A549 (cell line): ENCODE measurements at regions not wholly inside any gene's neighbourhood (a gene's known extent, or its start where the extent isn't known, plus 50 kb on each side); places are given as distances from the start of the nearest gene placed in this dataset.

Experiments used
- ATAC-seq, 2 experiments: fragments of 200-7000 bp in 1 of 2; fragments of >200 bp in 1 of 2; cut with Nextera tagmentation in 1 of 2; cut with Tn5 transposase in 1 of 2; 3 replicates each; pipeline versions ENCODE4 v1.8.0 to v1.9.1; 2018 to 2020; ENCODE audit warnings: mild to moderate bottlenecking in 1 of 2, moderate library complexity in 1 of 2
- CTCF ChIA-PET: fragments of 300-600 bp; sonication (Branson Sonifier 250); formaldehyde crosslinking; extraction: SDS; loops from one replicate; lab custom pipeline; 2021; ENCODE audit warnings: antibody characterized with exemption, inconsistent platforms; lab: Yijun Ruan, JAX
- POLR2A ChIA-PET: fragments of 350-600 bp; formaldehyde crosslinking; extraction: SDS; loops from one replicate; lab custom pipeline; 2021; ENCODE audit warnings: antibody characterized with exemption, inconsistent platforms; lab: Yijun Ruan, JAX
- DNase-seq, 2 experiments: peaks; one replicate each; pipeline versions ENCODE4 v3.0.0 to v3.0.0-alpha.2; 2011 to 2016; ENCODE audit warnings: low read depth in 1 of 2, low spot score in 1 of 2
- FAIRE-seq: peaks from 2 replicates; lab custom pipeline; 2011; peaks lifted over from hg19 to GRCh38; lab: Jason Lieb, UNC
- H3K27ac ChIP-seq, 2 experiments: fragments of >200 bp; sonication (Bioruptor Twin); formaldehyde crosslinking; 3 replicates each; pipeline ENCODE4 v1.5.1; 2016 to 2017
- H3K4me1 ChIP-seq: fragments of >200 bp; sonication (Bioruptor Twin); formaldehyde crosslinking; 3 replicates; pipeline ENCODE4 v1.6.1; 2016
- H3K4me2 ChIP-seq: fragments of >200 bp; sonication (Bioruptor Twin); formaldehyde crosslinking; 3 replicates; pipeline ENCODE4 v1.6.1; 2016
- H3K4me3 ChIP-seq: fragments of >200 bp; sonication (Bioruptor Twin); formaldehyde crosslinking; 3 replicates; pipeline ENCODE4 v1.5.1; 2016
- H3K9me3 ChIP-seq: fragments of >200 bp; sonication (Bioruptor Twin); formaldehyde crosslinking; 3 replicates; pipeline ENCODE4 v1.6.1; 2016
- ATOH8 ChIP-seq: fragments of 250-450 bp; sonication (Bioruptor Pico); IDR thresholded peaks from 2 replicates; pipeline ENCODE4 v1.5.0; 2020; ENCODE audit warnings: low read depth, mild to moderate bottlenecking, moderate library complexity
- CBX8 ChIP-seq: fragments of 200-600 bp; sonication (generic); IDR thresholded peaks from 2 replicates; pipeline ENCODE4 v1.6.1; 2016
- CHD4 ChIP-seq: fragments of 200-600 bp; sonication (generic); IDR thresholded peaks from 2 replicates; pipeline ENCODE4 v1.6.1; 2016; ENCODE audit warnings: antibody characterized with exemption, mild to moderate bottlenecking, borderline replicate concordance
- EHMT2 ChIP-seq: fragments of 200-600 bp; sonication (generic); IDR thresholded peaks from 2 replicates; pipeline ENCODE4 v1.6.1; 2016; ENCODE audit warnings: antibody characterized with exemption, low read depth, mild to moderate bottlenecking, moderate library complexity
- FOSB ChIP-seq: fragments of 250-450 bp; sonication (Bioruptor Pico); IDR thresholded peaks from 2 replicates; pipeline ENCODE4 v1.5.0; 2020; ENCODE audit warnings: mild to moderate bottlenecking, moderate library complexity
- FOXS1 ChIP-seq: fragments of 250-450 bp; sonication (Bioruptor Pico); IDR thresholded peaks from 2 replicates; pipeline ENCODE4 v1.5.0; 2020; ENCODE audit warnings: mild to moderate bottlenecking, moderate library complexity
- HES2 ChIP-seq: fragments of >200 bp; sonication (Bioruptor Twin); formaldehyde crosslinking; IDR thresholded peaks from 2 replicates; pipeline ENCODE4 v1.6.1; 2016
- HMGXB4 ChIP-seq: fragments of 250-450 bp; sonication (Bioruptor Pico); IDR thresholded peaks from 2 replicates; pipeline ENCODE4 v1.5.0; 2021; ENCODE audit warnings: mild to moderate bottlenecking, moderate library complexity, borderline replicate concordance
- HOXA7 ChIP-seq: fragments of 250-450 bp; sonication (Bioruptor Pico); IDR thresholded peaks from 2 replicates; pipeline ENCODE4 v1.5.0; 2020; ENCODE audit warnings: mild to moderate bottlenecking, moderate library complexity
- HOXB13 ChIP-seq: fragments of 250-450 bp; sonication (Bioruptor Pico); IDR thresholded peaks from 2 replicates; pipeline ENCODE4 v1.5.0; 2020; ENCODE audit warnings: low read depth, mild to moderate bottlenecking, moderate library complexity
- JUN ChIP-seq, 2 experiments: fragments of >200 bp; sonication (Bioruptor Twin); formaldehyde crosslinking; IDR thresholded peaks; 2 replicates in 1 of 2; 3 replicates in 1 of 2; pipeline ENCODE4 v1.6.1; 2016 to 2017
- KDM5A ChIP-seq: fragments of 200-600 bp; sonication (generic); IDR thresholded peaks from 2 replicates; pipeline ENCODE4 v1.6.1; 2016; ENCODE audit warnings: antibody characterized with exemption, mild to moderate bottlenecking
- NPAS2 ChIP-seq: fragments of 250-450 bp; sonication (Bioruptor Pico); IDR thresholded peaks from 2 replicates; pipeline ENCODE4 v1.8.0; 2022; ENCODE audit warnings: mild to moderate bottlenecking, moderate library complexity, borderline replicate concordance
- TFCP2L1 ChIP-seq: fragments of 250-450 bp; sonication (Bioruptor Pico); IDR thresholded peaks from 2 replicates; pipeline ENCODE4 v1.5.0; 2021; ENCODE audit warnings: mild to moderate bottlenecking
- TP53 ChIP-seq: fragments of 250-450 bp; sonication (Bioruptor Pico); IDR thresholded peaks from 2 replicates; pipeline ENCODE4 v1.5.0; 2021; ENCODE audit warnings: mild to moderate bottlenecking, moderate library complexity
- ZC3H11A ChIP-seq: fragments of 450-650 bp; IDR thresholded peaks from 2 replicates; pipeline ENCODE4 v1.6.1; 2014; ENCODE audit warnings: antibody characterized with exemption, mild to moderate bottlenecking
- ZNF302 ChIP-seq: fragments of 250-450 bp; sonication (Bioruptor Pico); IDR thresholded peaks from 2 replicates; pipeline ENCODE4 v1.9.0; 2021; ENCODE audit warnings: inconsistent platforms, mild to moderate bottlenecking, moderate library complexity
- WGBS: methylation state at CpG from one replicate; pipeline ENCODE4 v1.1.6; 2017; ENCODE audit errors: missing lambda C conversion rate; 5-methylcytosine and 5-hydroxymethylcytosine counted together
- TF ChIP-seq, protein P1 (sequence below): fragments of >200 bp; sonication (Bioruptor Twin); formaldehyde crosslinking; IDR thresholded peaks from 3 replicates; pipeline ENCODE4 v1.5.1; 2016

DNA sequence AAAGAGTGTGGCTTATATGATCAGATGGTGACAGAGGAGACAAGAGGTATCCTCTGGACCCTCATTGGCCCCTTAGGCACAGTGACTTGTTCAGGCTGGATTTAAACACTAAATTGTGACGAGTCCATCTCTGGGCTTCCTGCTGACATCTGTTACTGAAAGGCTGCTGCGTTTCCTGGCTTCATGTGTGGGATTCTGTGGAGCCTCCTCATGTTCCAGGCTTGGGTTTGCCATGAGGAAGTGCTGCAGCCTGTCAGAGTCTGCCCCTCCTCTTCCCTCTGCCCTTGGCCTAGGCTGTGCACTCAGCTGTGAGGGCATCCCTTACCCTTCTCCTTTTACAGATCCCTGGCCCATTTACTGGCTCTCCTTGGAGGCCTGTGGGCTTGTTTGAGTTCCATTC lies 159.1 kb upstream of the TTC29 start (continued):
- TF ChIP-seq HMGXB4 (CRISPR knock-in tag): no peak
- no peak for TF ChIP-seq CBX8
- no peak for TF ChIP-seq NPAS2
- no peak for TF ChIP-seq ZC3H11A
- TF ChIP-seq TFCP2L1 (CRISPR knock-in tag): no peak
- TF ChIP-seq ZNF302: no peak

GRCh38 chr4:147108409-147108808 lies 162.7 kb upstream of the TTC29 start:
- DNase-seq: no peak
- POLR2A ChIA-PET: interaction anchor here (0.7 kb wide), 1 partner anchor 439 kb away, joined by 3 read pairs; no protein-coding TSS in a partner anchor

GRCh38 chr4:147109800-147110199 lies 164.1 kb upstream of the TTC29 start:
- no peak for TF ChIP-seq EHMT2
- no peak for TF ChIP-seq TFCP2L1 (CRISPR knock-in tag)
- TF ChIP-seq CHD4: no peak
- TF ChIP-seq ZC3H11A: no peak
- no peak for TF ChIP-seq KDM5A
- no peak for TF ChIP-seq JUN (IDR thresholded peaks at IDR 0.05)
- no peak for TF ChIP-seq CBX8
- TF ChIP-seq FOSB: no peak
- TF ChIP-seq, protein P1, sequence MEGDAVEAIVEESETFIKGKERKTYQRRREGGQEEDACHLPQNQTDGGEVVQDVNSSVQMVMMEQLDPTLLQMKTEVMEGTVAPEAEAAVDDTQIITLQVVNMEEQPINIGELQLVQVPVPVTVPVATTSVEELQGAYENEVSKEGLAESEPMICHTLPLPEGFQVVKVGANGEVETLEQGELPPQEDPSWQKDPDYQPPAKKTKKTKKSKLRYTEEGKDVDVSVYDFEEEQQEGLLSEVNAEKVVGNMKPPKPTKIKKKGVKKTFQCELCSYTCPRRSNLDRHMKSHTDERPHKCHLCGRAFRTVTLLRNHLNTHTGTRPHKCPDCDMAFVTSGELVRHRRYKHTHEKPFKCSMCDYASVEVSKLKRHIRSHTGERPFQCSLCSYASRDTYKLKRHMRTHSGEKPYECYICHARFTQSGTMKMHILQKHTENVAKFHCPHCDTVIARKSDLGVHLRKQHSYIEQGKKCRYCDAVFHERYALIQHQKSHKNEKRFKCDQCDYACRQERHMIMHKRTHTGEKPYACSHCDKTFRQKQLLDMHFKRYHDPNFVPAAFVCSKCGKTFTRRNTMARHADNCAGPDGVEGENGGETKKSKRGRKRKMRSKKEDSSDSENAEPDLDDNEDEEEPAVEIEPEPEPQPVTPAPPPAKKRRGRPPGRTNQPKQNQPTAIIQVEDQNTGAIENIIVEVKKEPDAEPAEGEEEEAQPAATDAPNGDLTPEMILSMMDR: no peak
- no peak for TF ChIP-seq HES2
- no peak for TF ChIP-seq TP53
- TF ChIP-seq HOXB13: no peak
- TF ChIP-seq HOXA7 (CRISPR knock-in tag): no peak
- no peak for TF ChIP-seq ATOH8 (CRISPR knock-in tag)
- TF ChIP-seq, all 56 proteins: peak for 0
- FAIRE-seq: no peak
- POLR2A ChIA-PET: no interaction called here
- Histone ChIP-seq H3K4me1 (no peaks in the 10 kb centered on the region), H3K4me3 (no peak overlapping the region), H3K27ac (no peak overlapping the region), H3K4me2 (no peak overlapping the region), H3K9me3 (no peaks in the 10 kb centered on the region)
- WGBS: 54% methylated on average over 1 of the region's 1 CpG
- ATAC-seq: no peak
- DNase-seq: no peak
- CTCF ChIA-PET: interaction anchor here (0.9 to 1.1 kb wide), 2 partner anchors 13 to 480 kb away, joined by 3 read pairs; no protein-coding TSS in a partner anchor

More at GRCh38 chr4:147108409-147108808, 162.7 kb upstream of the TTC29 start:
- ATAC-seq (no peak), FAIRE-seq (no peak)
- WGBS: 44% methylated on average over 2 of the region's 2 CpGs
- CTCF ChIA-PET: interaction anchor here (0.7 kb wide), 1 partner anchor 89 kb away, joined by 4 read pairs; no protein-coding TSS in a partner anchor
- Histone ChIP-seq H3K4me2 (no peak overlapping the region), H3K9me3 (no peaks in the 10 kb centered on the region), H3K27ac (no peak overlapping the region), H3K4me3 (no peak overlapping the region), H3K4me1 (no peaks in the 10 kb centered on the region)
- TF ChIP-seq, protein P1: no peak
- TF ChIP-seq FOXS1 (CRISPR knock-in tag) (no peak), ZC3H11A (no peak), HMGXB4 (CRISPR knock-in tag) (no peak), HOXA7 (CRISPR knock-in tag) (no peak)
